PC-3 (cell line): ENCODE measurements at regions not wholly inside any gene's neighbourhood (a gene's known extent, or its start where the extent isn't known, plus 50 kb on each side); places are given as distances from the start of the nearest gene placed in this dataset.

Experiments used
- EZH2 ChIP-seq: fragments of 300-600 bp; sonication (generic); IDR thresholded peaks from one replicate; pipeline ENCODE4 v1.6.1; 2017; ENCODE audit warnings: antibody characterized with exemption, mild to moderate bottlenecking, low read length; ENCODE audit not compliant: unreplicated experiment
- EZH2phosphoT487 ChIP-seq: fragments of 300-600 bp; sonication (generic); IDR thresholded peaks from 2 replicates; pipeline ENCODE4 v1.6.1; 2018; ENCODE audit warnings: mild to moderate bottlenecking, antibody characterized with exemption, low read length, borderline replicate concordance
- TF ChIP-seq, protein P1 (sequence below): fragments of 300-600 bp; sonication (generic); conservative IDR thresholded peaks from 2 replicates; pipeline ENCODE4 v1.5.1; 2017; ENCODE audit warnings: antibody characterized with exemption, low read depth, mild to moderate bottlenecking, low read length

DNA sequence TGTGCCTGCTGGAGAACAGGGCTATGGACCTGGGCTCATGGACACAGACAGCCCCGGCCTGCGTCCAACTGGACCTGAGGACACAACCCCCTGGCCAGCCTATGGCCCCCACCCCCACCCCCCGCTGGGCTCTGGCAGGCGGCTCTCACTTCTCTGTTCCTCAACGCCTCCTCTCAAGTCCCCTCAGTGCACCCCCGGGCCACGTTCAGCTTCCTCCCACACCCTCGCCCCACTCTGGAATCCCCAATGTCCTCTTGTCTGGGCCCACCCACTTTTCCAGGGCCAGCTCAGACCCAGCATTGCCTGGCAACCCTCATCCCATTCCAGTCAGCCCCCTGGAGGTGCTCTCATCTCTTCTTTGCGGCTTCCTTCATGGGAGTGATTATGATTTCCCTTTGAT is 130.2 kb upstream of the SPACA7 start:
- TF ChIP-seq, protein P1, sequence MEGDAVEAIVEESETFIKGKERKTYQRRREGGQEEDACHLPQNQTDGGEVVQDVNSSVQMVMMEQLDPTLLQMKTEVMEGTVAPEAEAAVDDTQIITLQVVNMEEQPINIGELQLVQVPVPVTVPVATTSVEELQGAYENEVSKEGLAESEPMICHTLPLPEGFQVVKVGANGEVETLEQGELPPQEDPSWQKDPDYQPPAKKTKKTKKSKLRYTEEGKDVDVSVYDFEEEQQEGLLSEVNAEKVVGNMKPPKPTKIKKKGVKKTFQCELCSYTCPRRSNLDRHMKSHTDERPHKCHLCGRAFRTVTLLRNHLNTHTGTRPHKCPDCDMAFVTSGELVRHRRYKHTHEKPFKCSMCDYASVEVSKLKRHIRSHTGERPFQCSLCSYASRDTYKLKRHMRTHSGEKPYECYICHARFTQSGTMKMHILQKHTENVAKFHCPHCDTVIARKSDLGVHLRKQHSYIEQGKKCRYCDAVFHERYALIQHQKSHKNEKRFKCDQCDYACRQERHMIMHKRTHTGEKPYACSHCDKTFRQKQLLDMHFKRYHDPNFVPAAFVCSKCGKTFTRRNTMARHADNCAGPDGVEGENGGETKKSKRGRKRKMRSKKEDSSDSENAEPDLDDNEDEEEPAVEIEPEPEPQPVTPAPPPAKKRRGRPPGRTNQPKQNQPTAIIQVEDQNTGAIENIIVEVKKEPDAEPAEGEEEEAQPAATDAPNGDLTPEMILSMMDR: no peak
- TF ChIP-seq EZH2 (no peak), EZH2phosphoT487 (no peak)
